ENCODE measurements at regions not wholly inside any gene's neighbourhood (a gene's known extent, or its start where the extent isn't known, plus 50 kb on each side); places are given as distances from the start of the nearest gene placed in this dataset.

DNA sequence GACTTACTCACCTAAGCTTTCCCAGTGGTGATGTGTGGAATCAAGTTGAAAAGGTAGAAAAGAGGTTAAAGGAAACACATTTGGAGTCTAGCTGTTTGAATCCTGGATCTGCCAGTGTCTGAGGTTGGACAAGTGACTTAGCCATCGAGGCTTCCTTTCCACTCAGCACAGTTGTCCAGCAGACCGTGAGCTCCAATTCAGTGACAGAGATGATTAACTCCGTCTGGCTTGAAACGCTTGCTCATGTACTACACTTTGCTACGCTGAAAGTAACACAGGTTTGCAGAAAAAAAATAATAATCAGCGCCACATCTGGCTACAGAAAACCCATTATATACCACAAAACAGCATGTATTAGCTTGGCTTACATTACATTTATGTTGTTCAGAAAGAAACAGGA is 364.9 kb upstream of the MCTP2 start:
- no peak overlapping the region for H3K27ac ChIP-seq (ENCODE audit: low read depth, low read length)
- no peak for DNase-seq (ENCODE audit: low read depth, low spot score)
- ChIA-PET POLR2A (no interaction called here), CTCF (interaction anchor here (0.6 kb wide), 1 partner anchor 61 kb away, joined by 3 read pairs; no protein-coding TSS in a partner anchor)
- H3K27me3 ChIP-seq (ENCODE audit: control insufficient read depth, insufficient read depth, low read length), result no peaks in the 10 kb centered on the region
- TF ChIP-seq CTCF (IDR thresholded peaks at IDR 0.05; ENCODE audit: low read depth, low read length), result no peak
- no peaks in the 10 kb centered on the region for H3K9me3 ChIP-seq (ENCODE audit: control insufficient read depth, insufficient read depth, low read length)
- no peak overlapping the region for H3K4me3 ChIP-seq (ENCODE audit: low read depth, low read length)

- POLR2A ChIA-PET, result no interaction called here
- no peak for DNase-seq (ENCODE audit: low read depth, low spot score)
- no peak for TF ChIP-seq CTCF (IDR thresholded peaks at IDR 0.05; ENCODE audit: low read depth, low read length)
- CTCF ChIA-PET, result no interaction called here
- Histone ChIP-seq H3K27me3 (ENCODE audit: control insufficient read depth, insufficient read depth, low read length) (no peaks in the 10 kb centered on the region), H3K4me3 (ENCODE audit: low read depth, low read length) (no peak overlapping the region), H3K9me3 (ENCODE audit: control insufficient read depth, insufficient read depth, low read length) (no peaks in the 10 kb centered on the region), H3K27ac (ENCODE audit: low read depth, low read length) (no peak overlapping the region)
Measured at GRCh38 chr15:93865586-93865985, 365.8 kb upstream of the MCTP2 start.

DNA sequence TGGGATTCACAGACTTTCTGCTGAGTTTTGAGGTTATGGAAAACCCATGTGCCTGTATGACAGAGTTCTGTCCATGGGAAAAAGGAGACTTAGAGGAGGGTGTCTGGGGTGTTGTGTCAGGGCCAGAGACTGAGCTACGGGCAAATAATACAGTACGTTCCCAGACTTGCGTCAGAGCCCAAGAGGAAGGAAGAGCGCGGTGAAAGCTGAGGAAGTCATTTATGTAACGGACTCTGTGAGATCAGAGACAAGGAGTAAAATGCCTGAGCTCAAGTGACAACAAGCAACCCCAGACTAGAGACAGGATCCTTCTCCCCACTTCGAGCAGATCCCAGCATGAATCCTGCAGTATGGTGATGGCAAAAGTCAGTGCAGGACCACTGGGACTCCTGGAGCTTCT is 368.6 kb upstream of the MCTP2 start:
- no peak overlapping the region for H3K27ac ChIP-seq (ENCODE audit: low read depth, low read length)
- no peak for TF ChIP-seq CTCF (IDR thresholded peaks at IDR 0.05; ENCODE audit: low read depth, low read length)
- ChIA-PET POLR2A (no interaction called here), CTCF (no interaction called here)
- H3K9me3 ChIP-seq (ENCODE audit: control insufficient read depth, insufficient read depth, low read length), result no peaks in the 10 kb centered on the region
- DNase-seq (ENCODE audit: low read depth, low spot score), result no peak
- no peaks in the 10 kb centered on the region for H3K27me3 ChIP-seq (ENCODE audit: control insufficient read depth, insufficient read depth, low read length)
- H3K4me3 ChIP-seq (ENCODE audit: low read depth, low read length), result no peak overlapping the region

GRCh38 chr15:93861956-93862741 is 369.2 kb upstream of the MCTP2 start:
- Histone ChIP-seq H3K9me3 (ENCODE audit: control insufficient read depth, insufficient read depth, low read length) (no peaks in the 10 kb centered on the region), H3K27me3 (ENCODE audit: control insufficient read depth, insufficient read depth, low read length) (no peaks in the 10 kb centered on the region), H3K4me3 (ENCODE audit: low read depth, low read length) (no peak overlapping the region), H3K27ac (ENCODE audit: low read depth, low read length) (no peak overlapping the region)
- DNase-seq (ENCODE audit: low read depth, low spot score), result no peak
- ChIA-PET POLR2A (no interaction called here), CTCF (no interaction called here)
- TF ChIP-seq CTCF (IDR thresholded peaks at IDR 0.05; ENCODE audit: low read depth, low read length), result no peak

GRCh38 chr15:93861413-93861812 is 369.9 kb upstream of the MCTP2 start:
- no peaks in the 10 kb centered on the region for H3K9me3 ChIP-seq (ENCODE audit: control insufficient read depth, insufficient read depth, low read length)
- CTCF ChIA-PET, result no interaction called here
- TF ChIP-seq CTCF (IDR thresholded peaks at IDR 0.05; ENCODE audit: low read depth, low read length), result no peak
- no peak overlapping the region for H3K4me3 ChIP-seq (ENCODE audit: low read depth, low read length)
- H3K27ac ChIP-seq (ENCODE audit: low read depth, low read length), result no peak overlapping the region
- POLR2A ChIA-PET, result no interaction called here
- no peaks in the 10 kb centered on the region for H3K27me3 ChIP-seq (ENCODE audit: control insufficient read depth, insufficient read depth, low read length)
- DNase-seq (ENCODE audit: low read depth, low spot score), result no peak

Measured in AG04450 (cell line).